ENCODE measurements at regions not wholly inside any gene's neighbourhood (a gene's known extent, or its start where the extent isn't known, plus 50 kb on each side); places are given as distances from the start of the nearest gene placed in this dataset.

GRCh38 chr2:37774976-37775907, 103.8 kb upstream of the CDC42EP3 start:
- TF ChIP-seq, protein P1, sequence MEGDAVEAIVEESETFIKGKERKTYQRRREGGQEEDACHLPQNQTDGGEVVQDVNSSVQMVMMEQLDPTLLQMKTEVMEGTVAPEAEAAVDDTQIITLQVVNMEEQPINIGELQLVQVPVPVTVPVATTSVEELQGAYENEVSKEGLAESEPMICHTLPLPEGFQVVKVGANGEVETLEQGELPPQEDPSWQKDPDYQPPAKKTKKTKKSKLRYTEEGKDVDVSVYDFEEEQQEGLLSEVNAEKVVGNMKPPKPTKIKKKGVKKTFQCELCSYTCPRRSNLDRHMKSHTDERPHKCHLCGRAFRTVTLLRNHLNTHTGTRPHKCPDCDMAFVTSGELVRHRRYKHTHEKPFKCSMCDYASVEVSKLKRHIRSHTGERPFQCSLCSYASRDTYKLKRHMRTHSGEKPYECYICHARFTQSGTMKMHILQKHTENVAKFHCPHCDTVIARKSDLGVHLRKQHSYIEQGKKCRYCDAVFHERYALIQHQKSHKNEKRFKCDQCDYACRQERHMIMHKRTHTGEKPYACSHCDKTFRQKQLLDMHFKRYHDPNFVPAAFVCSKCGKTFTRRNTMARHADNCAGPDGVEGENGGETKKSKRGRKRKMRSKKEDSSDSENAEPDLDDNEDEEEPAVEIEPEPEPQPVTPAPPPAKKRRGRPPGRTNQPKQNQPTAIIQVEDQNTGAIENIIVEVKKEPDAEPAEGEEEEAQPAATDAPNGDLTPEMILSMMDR (IDR thresholded peaks at IDR 0.05; ENCODE audit: control insufficient read depth, extremely low read depth, insufficient read depth) = no peak
- no peak overlapping the region for H3K4me3 ChIP-seq (ENCODE audit: low read depth, low read length)
- DNase-seq (ENCODE audit: low read depth) = no peak

GRCh38 chr2:37775908-37776250, 104.4 kb upstream of the CDC42EP3 start:
- H3K4me3 ChIP-seq (ENCODE audit: low read depth, low read length) = no peak overlapping the region
- TF ChIP-seq, protein P1 (IDR thresholded peaks at IDR 0.05; ENCODE audit: control insufficient read depth, extremely low read depth, insufficient read depth) = no peak
- DNase-seq (ENCODE audit: low read depth) = no peak

DNA sequence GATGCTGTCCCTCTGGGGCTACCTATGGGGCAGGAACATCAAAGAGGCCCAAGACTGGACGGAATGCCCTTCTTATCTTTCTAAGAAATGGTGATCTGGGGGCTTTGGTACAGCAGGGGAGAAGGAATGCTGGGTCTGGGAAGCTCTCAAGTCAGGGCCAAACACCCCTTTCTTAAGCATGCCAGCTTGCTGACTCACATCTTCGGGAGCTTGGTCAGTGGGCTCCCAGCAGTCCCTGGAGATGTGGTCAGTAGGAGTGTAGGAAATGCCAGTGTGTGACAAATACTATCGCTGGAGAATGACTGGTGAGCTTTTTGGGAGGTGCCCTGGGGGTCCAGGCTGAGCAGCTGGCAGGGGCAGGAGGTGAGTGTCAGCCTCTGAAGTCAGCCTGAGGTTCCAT, 105.0 kb upstream of the CDC42EP3 start:
- TF ChIP-seq, protein P1 (IDR thresholded peaks at IDR 0.05; ENCODE audit: control insufficient read depth, extremely low read depth, insufficient read depth) = no peak
- H3K4me3 ChIP-seq (ENCODE audit: low read depth, low read length) = no peak overlapping the region
- no peak for DNase-seq (ENCODE audit: low read depth)

DNA sequence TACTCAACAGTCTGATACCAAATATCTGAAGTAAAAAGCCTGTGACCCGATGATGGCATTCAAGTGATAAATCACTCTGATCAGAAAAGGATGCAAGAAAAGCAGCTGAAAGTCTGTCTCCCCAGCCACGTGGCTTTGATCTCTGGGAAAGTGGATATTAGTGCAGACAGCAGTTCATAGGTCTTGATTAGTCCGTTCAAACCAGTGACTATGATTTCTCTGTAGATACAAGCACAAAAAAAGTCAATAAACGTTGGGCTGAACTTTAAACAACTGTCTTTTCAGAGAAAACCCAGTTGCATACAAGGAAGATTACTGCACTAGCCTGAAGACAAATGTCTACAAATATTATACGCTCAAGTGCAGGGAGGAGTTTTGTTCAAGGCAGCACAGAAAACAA, 107.7 kb upstream of the CDC42EP3 start:
- H3K4me3 ChIP-seq (ENCODE audit: low read depth, low read length) = no peak overlapping the region
- TF ChIP-seq, protein P1 (IDR thresholded peaks at IDR 0.05; ENCODE audit: control insufficient read depth, extremely low read depth, insufficient read depth) = no peak
- no peak for DNase-seq (ENCODE audit: low read depth)

DNA sequence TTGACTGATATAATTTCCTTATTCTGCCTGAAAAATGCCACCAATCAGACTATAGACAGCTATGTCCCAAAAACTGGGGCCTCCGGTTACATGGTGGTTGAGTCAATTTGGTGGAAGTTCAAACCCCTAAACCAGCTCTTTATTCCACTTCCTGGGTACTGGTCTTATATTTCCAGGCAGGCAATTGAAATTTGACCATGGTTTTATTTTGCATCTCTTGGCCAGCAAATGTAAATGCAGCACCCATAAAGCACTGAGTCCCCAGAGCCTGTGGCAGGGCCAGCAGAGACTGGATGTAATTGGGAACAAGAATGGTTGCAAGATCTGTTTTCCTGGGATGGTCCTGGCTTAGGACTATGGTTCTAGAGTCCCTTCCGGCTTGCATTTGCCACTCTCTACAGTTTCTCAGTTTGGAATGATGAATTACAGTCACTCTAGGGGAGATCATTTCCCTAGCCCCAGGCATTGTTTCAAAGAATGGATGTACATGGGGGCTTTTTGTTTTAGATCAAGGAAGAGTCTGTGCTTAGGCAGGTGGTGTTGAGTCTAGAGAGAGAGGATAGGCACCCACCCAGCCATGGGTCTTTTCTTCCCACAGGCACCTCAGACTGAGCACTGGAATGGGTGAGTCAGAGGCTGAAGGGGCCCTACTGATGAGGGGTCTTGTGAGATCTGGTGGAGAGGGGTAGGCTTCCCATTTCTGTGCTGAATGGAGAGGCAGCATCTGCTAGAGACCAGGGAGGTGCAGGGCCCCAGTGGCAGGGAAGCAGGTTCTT, 108.4 kb upstream of the CDC42EP3 start:
- no peak for DNase-seq (ENCODE audit: low read depth)
- no peak overlapping the region for H3K4me3 ChIP-seq (ENCODE audit: low read depth, low read length)
- TF ChIP-seq, protein P1 (IDR thresholded peaks at IDR 0.05; ENCODE audit: control insufficient read depth, extremely low read depth, insufficient read depth) = no peak

- TF ChIP-seq, protein P1 (IDR thresholded peaks at IDR 0.05; ENCODE audit: control insufficient read depth, extremely low read depth, insufficient read depth) = no peak
Observed at GRCh38 chr2:37780387-37780676, 108.9 kb upstream of the CDC42EP3 start.

More at GRCh38 chr2:37780387-37780676, 108.9 kb upstream of the CDC42EP3 start:
- H3K4me3 ChIP-seq (ENCODE audit: low read depth, low read length) = no peak overlapping the region
- no peak for DNase-seq (ENCODE audit: low read depth)

Data from LNCaP clone FGC (cell line).